Activated CD8-positive, alpha-beta memory T cell treated with anti-CD3 and anti-CD28 coated beads for 48 hours (primary cell): ENCODE measurements at regions not wholly inside any gene's neighbourhood (a gene's known extent, or its start where the extent isn't known, plus 50 kb on each side); places are given as distances from the start of the nearest gene placed in this dataset.
"Not testable (repeated sequence)": the region's sequence is repeated elsewhere in the genome, so short reads cannot be mapped to it uniquely, and the experiment has no call there.

Experiments
- DNase-seq, 3 experiments: peaks; one replicate each; pipeline ENCODE4 v3.0.0-alpha.2; 2020; ENCODE audit warnings: low read depth in 2 of 3, low spot score in 2 of 3

DNA sequence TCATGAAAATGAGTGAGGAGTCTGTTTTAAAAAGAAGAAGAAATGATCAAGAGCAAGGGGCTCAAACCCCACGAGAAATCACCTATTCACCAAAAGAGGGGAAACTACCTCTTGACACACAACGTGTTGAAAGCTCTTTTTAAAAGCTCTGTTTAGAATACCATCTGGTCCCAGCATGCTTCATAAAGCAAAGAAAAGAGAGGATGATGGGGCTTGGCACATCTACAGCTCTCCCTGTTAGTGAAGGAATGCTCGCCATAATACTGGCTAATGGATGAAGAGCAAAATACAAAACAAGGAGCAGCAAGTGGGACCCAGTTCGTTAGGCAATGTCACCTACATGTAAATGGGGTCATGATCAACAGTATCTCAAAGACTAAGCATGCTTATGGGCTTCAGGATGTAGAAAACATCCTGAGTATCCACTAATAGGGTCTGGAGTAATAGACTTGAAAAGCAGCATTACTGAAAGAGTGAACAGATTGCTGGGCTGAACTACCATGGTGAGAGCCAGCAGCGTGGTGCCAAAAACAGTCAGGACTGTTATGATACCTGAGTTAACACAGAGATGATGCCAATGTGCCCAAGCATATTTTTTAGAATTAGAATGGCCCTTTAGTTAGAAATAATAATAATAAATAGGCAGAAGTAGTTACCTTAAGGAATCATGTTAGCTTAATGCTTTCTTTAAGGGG, 159.7 kb upstream of the POU1F1 start:
- no peak for DNase-seq

DNA sequence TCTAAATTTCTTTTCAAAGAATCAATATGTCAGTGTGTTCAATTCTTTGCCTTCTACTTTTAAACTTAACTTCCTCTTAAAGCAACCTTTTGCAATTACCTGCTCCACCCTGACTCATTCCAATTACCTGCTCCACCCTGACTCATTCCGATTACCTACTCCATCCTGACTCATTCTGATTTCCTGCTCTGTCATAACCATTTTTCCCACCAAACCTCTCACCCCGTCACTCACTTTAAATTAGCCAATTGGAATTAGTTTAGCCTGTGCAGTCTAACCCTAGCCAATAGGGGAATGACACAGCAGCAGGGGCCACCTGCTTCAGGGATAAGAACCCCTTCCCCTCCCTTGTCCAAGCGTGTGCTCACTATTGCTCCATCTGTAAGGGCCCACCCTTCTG, 157.1 kb upstream of the POU1F1 start:
- DNase-seq, result not testable (repeated sequence)

DNA sequence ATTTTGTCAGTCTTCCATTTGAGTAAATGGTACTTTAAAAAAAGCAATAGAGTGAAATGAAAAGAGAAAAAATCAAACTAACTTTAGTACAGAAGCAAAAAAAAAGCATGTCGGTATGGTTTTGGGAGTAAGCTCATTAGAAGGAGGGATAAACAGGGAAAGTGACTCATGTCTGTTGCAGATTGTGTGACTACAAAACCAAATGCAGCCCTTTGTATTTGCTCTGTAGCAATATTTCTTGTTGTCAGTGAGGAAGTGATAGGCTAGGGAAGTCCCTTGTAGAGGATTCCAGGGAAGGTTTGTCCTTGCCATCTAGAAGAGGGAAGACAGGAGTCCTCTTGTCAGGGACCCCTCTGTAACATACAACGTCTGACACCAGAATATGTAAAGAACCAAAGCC, 150.5 kb upstream of the POU1F1 start:
- DNase-seq, result no peak

DNA sequence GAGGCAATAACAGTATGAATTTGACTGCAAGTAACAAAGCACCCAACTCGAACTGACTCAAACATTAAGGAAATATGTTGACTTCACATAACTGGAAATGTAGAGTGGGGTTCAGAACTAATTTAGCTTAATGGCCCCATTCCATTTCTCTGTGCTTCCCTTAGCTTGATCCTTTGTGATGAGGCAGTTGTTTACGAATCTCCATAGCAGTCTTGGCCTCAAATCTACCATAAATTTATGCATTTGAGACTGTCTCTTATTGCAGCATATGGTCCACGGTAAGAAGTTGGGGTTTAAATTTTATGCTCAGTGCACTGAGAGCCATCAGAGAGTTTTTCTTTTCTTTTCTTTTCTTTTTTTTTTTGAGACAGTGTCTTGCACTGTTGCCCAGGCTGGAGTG, 148.7 kb upstream of the POU1F1 start:
- no peak for DNase-seq

DNA sequence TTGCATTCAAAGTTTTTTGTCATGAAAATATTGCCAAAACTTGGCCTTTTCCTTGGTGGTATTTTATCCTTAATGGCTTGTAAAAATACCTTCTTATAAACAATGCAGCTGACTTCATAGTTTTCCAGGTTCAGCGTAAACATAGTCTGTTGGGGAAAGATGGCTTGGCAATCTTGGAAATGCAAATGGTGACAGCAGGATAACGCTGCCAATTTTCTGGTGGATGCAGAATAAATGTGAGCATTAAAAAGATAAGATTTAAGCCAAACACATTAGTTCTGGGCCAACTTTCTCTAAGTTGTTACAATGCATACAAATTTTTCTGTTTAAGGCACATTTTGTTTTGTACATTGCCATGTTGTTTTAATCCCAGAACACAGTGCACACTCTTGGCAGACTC, 147.0 kb upstream of the POU1F1 start:
- no peak for DNase-seq

DNA sequence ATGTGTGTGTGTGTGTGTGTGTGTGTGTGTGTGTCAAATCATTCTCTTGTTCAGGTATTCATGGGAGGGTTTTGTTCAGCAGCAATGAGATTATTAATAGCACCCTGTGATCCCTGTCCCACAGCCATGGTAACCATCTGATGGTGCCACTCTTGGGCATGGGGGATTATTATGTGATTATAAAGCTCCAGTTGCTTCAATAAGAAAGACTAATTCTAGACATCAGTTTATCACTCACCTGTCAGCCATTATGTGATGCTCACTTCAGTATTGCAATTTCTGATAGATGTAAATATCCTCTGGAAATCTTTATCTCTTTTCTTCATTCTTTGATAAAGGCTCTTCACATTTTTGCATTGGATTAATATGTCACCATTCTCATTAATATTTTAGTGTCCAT, 145.9 kb upstream of the POU1F1 start:
- no peak for DNase-seq

DNA sequence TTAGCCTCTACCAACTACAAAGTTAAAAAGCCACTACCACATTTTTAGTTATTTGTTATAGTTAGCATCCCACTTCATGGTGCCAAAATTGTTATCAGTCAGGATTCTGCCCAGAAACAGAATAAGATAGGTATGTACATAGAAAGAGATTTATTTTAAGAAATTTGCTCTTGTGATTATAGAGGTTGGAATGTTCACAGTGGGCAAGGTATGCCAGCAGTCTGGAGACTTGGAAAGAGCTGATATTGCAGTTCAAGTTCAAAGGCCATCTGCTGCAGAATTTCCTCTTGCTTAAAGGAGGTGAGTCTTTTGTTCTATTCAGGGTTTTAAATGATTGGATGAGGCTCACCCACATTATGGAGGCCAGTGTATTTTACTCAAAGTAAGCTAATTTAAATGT, 143.8 kb upstream of the POU1F1 start:
- DNase-seq, result no peak

DNA sequence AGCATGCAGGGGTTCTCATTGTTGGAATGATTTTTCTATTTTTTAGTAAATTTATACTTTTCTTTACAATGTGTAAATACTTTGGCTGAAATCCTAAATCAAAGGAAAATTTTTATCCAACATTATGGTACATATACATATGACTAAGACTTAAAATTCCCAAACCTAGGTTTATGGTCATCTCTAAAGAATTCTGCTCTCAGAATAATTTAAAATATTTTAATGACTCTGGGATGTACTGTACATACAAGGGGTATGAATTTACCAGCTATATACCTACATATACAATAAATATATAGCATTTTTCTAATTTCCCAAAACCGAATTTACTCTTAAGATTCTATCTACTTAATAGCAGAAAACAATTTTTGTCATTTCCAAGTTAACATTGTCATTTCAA, 137.9 kb upstream of the POU1F1 start:
- DNase-seq, result no peak

DNA sequence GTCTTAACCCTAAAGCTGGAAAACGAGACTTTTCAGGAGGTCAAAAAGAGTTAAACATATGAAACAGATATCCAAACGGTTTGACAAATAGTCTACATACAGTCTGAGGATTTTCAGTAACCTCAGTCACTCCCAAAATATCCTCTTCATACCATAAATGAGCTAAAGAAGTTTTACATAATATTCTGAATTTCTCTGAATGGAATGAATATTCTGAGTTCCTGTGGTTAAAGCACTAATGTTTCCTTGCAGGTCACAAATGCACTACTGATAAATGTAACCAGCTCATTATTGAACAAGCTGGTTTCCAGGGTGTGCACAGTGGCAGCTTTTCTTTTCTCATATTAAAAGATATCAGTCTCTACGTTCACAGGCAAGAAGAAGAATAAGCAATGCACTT, 137.4 kb upstream of the POU1F1 start:
- no peak for DNase-seq

DNA sequence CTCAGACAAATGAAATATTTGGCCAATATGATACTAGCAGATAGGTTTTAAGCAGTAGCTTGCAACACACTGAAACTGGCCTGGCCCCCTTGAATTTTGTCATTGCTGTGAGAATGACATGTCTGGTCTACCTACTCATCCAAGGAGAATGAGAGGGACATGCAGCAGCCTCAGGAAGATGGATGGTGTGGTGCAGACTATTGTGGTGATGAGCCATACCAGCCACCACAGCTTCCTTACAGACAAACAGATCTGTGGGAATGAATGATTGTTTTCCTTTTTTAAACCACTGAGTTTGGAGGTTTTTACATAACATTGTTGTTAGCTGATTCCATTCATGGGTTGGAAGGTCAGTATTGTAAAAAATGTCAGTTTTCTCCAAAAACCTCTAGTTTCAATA, 133.7 kb upstream of the POU1F1 start:
- DNase-seq, result no peak

DNA sequence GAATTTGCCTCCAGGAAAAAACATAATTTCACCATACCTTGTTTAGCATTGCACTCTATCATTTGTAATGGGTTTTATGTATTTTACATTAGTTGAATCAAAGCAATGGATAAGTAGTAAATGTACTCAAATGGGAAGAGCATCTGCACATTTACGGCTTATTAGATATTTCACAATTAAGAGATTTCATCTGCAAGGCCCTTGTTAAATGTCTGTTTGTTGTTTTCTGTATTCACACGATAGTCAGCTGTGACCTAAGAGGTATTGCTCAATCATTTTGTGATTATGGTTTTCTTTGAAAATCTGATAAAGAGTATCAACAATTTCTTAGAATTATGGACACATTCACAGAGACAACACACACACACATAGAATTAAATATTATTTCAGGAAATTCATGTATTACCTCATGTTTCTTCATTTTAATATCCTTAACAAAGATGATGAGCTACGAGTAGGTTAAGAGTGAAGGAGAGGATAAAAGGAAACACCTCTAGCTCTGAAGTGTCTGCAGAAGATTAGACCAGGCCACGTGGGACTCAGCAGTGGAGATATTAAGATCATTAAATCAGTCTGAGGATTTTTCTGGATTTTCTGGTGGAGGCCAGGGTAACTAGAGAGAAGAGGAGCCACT, 121.9 kb upstream of the POU1F1 start:
- no peak for DNase-seq

DNA sequence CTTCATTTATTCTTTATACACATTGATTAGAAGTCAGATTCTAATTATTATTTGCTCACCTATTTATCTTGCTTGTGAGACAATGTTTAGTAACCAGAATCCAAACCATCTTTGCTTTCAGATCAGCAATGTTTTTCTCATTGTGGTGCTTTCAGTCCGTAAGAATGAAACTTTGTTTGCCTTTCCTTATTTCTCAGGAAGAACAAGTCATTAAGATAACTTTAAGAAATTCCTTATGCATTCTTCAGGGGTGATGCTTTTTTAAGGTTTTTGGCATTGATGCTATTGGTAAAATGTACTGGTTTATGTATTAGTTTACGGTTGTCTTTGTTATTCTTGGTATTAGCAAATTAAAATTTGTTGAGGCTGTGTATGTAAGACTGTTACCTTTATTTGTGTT, 120.8 kb upstream of the POU1F1 start:
- DNase-seq, result no peak

DNA sequence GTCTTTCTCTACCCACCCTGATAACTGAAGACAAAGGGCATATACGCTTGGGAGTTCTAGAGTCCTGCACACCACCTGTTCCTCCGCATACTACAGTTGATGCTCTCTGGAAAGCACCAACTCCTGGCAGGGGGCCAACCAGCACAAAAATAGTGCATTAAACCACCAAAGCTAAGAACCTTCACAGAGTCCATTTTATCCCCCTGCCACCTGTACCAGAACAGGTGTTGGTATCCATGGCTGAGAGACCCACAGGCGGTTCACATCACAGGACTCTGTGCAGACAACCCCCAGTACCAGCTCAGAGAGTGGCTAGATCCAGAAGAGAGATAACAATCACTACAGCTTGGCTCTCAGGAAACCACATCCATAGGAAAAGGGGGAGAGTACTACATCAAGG, 114.4 kb upstream of the POU1F1 start:
- DNase-seq, result no peak

DNA sequence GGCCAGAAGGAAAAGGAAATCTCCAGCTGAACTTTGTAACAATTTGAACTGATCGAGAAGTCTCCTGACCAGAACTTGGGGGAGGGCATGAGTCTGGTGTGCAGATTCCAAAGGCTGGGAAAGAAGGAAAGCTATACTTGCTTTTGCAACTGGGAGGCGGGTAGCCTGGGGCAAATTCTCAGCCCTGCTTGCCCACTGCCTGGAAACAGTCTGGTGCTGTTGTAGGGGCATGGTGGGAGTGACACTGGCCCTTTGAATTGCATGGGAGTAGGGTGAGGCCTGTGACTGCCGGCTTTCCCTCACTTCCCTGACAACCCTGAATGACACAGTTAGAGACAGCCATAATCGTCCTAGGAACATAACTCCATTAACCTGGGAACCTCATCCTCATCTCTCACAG, 114.0 kb upstream of the POU1F1 start:
- no peak for DNase-seq

DNA sequence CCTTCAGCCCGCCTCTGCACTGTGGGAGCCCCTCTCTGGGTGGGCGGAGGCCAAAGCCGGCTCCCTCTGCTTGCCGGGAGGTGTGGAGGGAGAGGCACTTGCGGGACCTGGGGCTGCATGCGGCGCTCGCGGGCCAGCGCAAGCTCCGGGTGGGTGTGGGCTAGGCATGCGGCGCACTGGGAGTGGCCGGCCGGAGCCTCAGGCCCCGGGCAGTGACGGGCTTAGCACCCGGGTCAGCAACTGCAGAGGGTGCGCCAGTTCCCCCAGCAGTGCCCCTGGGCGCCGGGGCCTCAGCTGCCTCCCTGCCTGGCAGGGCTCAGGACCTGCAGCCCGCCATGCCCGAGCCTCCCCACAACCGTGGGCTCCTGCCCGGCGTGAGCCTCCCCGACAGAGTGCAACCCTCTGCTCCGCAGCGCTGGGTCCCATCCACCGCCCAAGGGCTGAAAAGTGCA, 98.9 kb upstream of the POU1F1 start:
- no peak for DNase-seq

DNA sequence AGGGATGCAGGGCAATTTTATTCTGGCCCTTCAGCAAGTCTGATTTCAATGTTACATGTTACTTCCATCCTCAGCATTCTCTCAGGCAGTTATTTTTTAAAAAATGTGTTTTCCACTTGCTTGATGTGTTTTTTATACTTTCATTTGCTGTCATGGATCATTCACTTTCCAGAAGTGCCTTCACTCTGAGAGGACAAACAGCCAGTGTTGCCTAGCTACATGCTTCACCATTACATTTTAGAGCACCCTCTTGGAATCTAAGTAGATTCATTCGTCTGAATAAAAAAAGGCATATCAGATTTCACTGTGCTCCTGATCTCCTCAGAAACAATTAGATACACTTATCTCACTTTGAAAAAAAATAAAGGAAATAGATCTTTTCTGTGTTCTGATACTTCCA, 93.6 kb upstream of the POU1F1 start:
- no peak for DNase-seq

DNA sequence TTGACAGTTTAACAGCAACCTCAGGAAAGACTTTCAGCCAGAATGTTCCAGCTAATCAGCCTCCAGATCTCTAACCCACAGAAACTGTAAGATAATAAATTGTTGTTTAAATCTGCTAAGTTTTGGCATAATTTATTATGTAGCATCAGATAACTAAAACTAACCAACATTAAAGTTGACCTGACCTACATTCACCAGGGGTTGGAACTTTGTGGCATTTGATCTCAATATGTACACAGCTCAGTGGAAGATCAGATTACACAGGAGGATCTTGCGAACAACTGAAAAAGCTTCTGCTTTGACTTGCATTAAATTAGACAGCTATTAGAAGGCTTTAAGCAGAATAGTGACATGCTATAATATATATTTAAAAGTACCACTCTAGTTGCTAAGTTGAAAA, 91.4 kb upstream of the POU1F1 start:
- DNase-seq, result no peak

DNA sequence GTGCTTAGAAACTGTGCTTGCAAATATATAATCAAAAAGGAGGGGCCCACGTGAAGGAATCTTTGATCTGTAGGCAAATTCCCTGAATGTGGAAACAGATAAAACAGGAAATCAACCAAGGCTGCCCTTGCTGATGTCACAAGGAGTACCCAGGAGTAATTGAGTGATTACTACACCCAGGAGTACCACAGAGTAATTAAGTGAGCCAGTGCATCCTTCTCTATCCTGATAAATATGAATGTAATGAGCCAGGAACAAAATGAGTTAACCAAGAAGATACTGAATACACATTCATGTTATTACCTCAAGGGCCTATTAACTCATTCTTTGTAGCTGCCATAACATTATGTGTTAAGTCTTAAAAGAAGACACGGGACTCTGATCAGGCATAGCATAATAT, 87.3 kb upstream of the POU1F1 start:
- no peak for DNase-seq

DNA sequence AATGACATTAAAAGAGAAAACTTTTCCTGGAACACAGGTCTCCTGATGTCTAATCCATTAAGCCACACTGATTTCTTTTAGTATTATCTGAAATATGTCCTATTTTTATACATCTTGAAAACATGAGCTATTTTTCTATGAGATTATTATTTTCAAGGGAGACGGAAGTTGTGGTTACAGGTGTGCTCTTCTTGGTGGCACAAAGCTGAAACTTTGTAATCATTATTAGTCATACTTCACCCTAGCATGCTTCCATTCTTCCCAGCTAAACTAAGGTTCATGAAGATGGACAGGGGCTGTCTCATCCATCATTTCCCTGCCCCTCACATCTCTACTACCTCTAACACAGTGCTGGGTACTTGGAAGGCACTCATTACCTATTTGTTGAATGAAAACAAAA, 85.6 kb upstream of the POU1F1 start:
- no peak for DNase-seq

DNA sequence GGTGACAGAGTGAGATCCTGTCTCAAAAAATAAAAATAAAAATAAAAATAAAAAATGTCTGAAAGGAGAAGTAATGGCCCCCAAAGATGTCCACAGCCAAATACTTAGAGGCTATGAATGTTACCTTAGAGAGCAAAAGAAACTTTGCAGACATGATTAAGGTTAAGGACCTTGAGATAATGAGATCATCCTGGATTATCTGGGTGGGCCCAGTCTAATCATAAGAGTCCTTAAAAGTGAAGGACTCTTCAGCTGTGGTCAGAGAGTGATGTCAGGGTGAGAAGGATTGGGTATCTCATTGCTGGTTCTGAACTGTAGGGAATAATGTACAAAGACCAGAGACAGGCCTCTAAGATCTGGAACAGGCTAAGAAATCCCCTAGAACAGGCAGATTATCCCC, 84.9 kb upstream of the POU1F1 start:
- no peak for DNase-seq

DNA sequence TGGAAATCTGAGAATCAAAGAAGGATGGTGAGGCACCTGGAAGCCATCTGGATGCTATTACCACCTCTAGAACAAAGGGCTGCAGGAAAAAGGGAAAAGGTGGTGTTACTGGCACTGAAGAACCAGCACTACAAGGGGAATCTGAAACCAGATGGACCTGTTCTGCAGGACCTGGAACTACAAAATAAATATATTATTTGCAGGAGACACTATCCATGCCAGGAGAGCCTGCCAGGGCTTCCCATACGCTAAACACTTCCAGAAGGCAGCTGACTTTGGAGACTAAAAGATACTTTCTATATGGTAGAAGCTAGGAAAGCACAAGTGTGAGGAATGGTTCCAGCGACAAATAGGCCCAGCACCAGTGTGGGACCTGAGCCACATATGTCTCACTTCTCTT, 83.4 kb upstream of the POU1F1 start:
- no peak for DNase-seq

DNA sequence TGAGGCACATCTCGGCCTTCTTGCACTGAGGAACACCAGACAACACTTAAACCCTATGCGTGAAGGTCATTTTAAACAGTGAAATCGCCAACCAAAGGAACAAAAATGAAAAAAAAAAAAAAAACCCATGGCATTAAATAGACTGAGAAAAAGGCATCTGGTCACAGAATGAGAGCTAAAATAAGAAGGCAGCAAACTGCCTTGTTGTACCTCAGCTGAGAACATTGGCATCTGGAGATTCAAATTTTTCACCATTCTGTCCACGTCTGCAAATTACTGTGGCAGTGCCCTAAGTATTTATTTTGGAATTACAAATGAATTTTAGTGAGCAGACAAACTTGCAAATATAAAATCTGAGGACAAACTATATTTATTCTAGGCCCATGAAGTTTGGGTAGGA, 82.6 kb upstream of the POU1F1 start:
- no peak for DNase-seq

DNA sequence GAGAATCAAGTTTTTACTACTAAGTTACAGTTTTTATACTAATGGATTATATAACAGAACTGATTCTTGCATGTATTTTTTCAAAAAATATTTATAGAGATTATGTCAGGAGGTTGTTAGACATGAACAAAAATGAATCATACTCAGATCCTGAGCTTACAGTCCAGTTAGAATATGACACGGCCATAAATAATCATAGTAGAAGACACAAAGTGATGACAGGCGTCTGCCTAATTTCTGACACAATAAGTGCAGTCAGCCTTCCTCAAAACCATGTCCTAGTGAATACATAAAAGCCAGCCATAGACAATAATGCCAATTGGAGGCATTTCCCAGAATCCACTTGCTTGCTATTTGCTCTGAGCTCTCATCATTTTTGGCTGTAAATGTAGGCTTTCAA, 81.7 kb upstream of the POU1F1 start:
- DNase-seq, result no peak
